GM04504 (cell line): ENCODE measurements at regions not wholly inside any gene's neighbourhood (a gene's known extent, or its start where the extent isn't known, plus 50 kb on each side); places are given as distances from the start of the nearest gene placed in this dataset.

Experiments used
- DNase-seq: peaks from one replicate; pipeline ENCODE4 v3.0.0-alpha.2; 2012; ENCODE audit warnings: low read depth

DNA sequence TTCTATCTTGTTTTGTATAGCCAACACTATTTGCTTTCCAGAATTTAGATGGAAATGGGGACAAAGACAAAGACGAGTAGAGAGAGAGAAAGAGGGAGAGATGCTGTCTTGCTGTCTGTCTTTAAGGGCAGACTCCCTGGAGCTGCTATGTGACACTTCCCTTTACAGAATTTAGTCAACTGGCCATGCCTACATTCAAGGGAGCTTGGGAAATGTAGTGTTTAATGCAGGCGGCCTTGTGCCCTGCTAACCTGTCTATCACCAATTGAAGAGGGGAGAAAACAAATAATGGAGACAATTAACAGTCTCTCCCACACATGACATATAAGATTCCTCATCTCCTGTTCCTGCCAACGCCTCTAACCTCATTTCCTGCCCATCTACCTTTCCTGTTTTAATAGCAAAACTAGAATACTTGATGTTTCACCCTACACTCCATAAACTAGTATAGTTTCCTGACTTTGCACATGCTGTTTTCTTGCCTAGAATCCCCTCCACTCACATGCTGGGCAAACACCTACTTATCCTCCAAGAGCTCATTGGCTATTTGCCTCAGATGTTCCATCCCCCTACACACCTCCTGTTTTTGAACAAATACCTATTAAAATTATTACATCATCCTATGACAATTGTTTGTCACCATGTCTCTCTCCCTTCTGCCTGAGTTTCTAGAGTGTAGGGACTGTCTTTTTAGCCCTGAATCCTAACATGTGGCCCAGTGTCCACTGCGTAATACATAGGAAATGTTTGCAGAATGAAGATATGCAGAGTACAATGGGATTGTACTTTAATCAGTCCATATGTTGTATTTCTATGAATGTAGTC is 117.2 kb downstream of the SLC25A24 start:
- DNase-seq: no peak

GRCh38 chr1:108082001-108082400 is 117.0 kb upstream of the VAV3 start:
- no peak for DNase-seq

DNA sequence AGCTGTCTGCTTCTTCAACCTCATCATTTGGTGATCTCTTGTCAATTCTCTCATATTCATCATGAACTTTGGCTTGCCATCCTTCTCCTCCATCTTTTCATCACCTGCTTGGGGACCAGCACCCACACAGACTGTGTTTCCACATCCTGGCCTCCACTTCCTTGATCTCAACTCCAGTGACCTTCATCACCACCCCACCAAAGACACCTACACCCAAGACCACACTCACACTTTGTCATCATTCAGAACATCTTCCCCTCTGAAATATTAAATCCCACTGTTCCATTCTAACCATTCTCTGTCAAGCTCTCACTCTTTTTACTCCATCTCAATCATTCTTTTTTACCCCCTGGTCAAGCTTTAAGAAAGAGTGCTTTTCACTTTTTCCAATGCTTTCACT is 115.5 kb upstream of the VAV3 start:
- DNase-seq: no peak

GRCh38 chr1:108079440-108080025 is 114.6 kb upstream of the VAV3 start:
- DNase-seq: no peak

GRCh38 chr1:108077991-108078390 is 113.0 kb upstream of the VAV3 start:
- no peak for DNase-seq

GRCh38 chr1:108075055-108075454 is 110.1 kb upstream of the VAV3 start:
- no peak for DNase-seq

- no peak for DNase-seq
These were observed 107.8 kb upstream of the VAV3 start for GRCh38 chr1:108072776-108073175.

DNA sequence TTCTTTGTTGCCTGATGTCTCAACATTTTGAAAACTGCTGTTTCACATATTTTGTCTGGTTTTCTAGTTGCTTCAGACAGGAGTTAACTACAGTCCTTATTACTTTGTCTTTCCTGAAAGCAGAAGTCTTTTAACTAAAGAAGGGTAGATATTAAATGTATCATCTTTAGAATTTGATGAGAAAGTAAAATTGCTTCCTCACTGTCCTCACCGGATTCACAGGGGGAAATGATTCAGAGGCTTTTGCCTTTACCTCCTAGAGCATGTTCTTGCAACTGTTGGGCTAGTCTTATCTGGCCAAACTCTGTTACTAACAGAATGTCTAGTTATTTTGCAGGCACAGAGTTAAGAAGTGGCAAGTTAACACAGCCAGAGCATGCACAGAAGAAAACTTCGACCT is 107.2 kb upstream of the VAV3 start:
- no peak for DNase-seq

GRCh38 chr1:108071601-108072000 is 106.6 kb upstream of the VAV3 start:
- DNase-seq: no peak

DNA sequence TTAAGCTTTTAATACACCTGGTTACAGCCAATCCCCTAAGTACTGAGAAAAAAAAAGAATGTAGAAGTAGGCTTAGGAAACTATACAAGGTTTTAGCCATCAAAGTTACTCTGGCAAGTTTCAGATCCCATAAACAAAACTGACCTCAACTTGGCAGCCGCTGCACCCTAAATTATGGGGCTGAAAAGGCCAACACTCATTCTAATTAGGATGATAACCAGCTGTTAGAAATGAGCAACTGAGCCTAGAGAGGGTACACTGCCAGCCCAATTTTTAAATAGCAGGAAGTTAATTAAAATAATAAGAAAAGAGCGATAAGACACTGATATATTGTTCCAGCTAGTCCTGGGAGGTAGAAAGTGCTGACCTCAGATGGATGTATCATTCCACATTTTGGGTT is 105.7 kb upstream of the VAV3 start:
- no peak for DNase-seq

DNA sequence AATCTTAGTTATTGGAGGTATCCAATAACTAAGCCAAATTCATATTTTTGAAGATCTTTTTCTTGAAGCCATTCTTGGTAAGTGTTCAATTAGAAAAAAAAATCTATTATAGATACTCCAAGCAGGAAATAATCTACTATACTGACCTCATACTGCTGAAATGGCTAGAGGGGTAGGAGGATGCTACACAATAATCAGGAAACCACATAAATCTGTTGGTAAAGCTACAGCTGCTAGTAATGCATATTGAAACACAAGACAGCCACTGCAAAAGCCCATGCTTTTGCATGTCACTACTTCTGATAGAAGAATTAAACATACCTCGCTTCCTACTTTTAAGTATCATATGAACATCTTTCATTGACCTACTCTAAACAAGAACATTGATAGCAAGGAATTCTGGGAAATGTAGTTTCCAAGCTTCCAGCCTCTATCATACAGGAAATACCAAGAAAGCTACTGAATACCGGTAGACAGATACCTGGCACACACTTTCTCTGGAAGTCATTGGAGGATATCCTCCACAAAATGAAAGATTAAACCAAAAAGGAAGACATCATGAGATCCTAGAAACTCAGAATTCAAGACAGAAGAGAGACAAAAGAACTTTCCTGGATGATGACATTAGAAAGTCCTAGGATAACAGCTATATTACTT is 103.0 kb upstream of the VAV3 start:
- no peak for DNase-seq

DNA sequence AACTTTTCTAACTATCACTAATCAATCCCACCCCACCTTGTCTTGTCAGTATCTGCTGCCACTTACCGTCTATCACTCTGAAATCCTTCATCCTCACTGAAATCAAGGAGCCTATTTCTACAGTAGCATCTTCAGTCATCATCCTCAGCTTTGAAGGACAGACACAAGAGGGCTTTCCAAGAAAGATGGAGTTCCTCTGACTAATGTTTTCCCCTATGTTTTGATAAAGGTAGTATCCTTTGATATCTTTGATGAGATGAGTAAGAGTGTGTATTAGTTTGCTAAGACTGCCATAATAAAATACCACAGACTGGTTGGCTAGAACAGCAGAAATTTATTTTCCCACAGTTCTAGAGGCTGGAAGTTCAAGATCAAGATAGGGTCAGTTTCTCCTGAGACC is 101.8 kb upstream of the VAV3 start:
- no peak for DNase-seq

GRCh38 chr1:108064255-108064654 is 99.3 kb upstream of the VAV3 start:
- DNase-seq: no peak

GRCh38 chr1:108063703-108064102 is 98.7 kb upstream of the VAV3 start:
- no peak for DNase-seq

DNA sequence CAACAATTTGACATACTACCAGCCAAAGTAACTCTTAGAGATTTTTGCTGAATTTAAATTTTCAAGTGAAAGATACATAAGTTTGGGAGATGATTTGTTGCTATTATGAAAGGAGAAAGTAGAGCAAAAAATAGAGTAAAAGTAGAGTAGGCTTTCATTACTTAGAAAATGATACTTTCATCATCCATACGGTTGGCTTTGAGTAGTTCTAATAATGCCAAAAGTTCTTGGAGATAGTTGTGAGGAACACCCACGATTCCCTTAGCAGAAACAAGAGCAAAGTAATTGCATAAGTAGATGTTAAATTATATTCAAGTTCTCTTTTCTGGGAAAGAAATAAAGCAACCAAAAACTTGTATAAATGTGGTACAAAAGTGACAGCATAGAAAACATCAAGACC is 95.0 kb upstream of the VAV3 start:
- DNase-seq: no peak

- no peak for DNase-seq
These were observed 92.6 kb upstream of the VAV3 start for GRCh38 chr1:108057541-108057940.

- DNase-seq: no peak
These were observed 91.5 kb upstream of the VAV3 start for GRCh38 chr1:108056436-108056990.

DNA sequence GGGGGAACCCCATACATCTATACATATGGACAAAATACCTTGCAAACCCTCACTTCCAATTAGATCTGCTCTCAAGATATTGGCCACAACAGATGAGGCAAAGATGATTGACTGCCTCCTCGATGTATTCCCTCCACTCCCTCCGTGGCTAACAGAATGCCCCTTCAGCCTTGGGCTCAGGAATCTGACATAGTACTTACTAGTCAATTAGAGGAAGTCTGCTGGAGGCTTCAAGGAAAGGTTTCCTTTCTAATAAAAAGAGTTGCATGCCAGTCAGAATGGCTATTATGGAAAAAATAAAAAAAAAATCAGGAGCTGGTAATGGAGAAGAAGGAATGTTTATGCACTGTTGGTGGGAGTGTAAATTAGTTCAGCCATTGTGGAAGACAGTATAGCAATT is 90.4 kb upstream of the VAV3 start:
- no peak for DNase-seq

DNA sequence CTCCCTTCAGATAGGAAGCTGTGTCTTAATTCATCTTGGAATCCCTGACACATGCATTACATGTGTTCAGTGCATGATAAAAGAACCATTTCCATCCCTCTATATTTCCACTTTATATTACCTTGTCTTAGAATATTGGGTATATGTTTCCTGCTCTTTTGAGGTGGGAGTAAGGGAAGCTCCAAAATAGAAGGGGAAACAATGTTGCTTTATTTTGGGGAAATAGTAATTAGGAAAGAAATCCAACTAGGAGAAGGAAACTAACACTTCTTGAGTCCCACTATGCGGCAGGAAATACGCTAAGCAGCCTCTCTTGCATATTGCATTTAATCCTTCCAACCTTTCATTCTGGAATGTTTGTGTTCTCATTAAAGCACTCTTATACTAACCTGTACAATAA is 89.4 kb upstream of the VAV3 start:
- no peak for DNase-seq

- no peak for DNase-seq
These were observed 88.5 kb upstream of the VAV3 start for GRCh38 chr1:108053270-108054013.

GRCh38 chr1:108051631-108052377 is 86.8 kb upstream of the VAV3 start:
- no peak for DNase-seq
